ENCODE measurements at regions not wholly inside any gene's neighbourhood (a gene's known extent, or its start where the extent isn't known, plus 50 kb on each side); places are given as distances from the start of the nearest gene placed in this dataset.
"Not testable (repeated sequence)": the region's sequence is repeated elsewhere in the genome, so short reads cannot be mapped to it uniquely, and the experiment has no call there.

- intact Hi-C loops (cut with DNase I) = no loop called here
- Histone ChIP-seq H3K4me1 (no peaks in the 10 kb centered on the region), H3K36me3 (no peaks in the 10 kb centered on the region), H3K4me3 (no peak overlapping the region), H3K27ac (no peak overlapping the region), H3K27me3 (no peaks in the 10 kb centered on the region), H3K9me3 (no peaks in the 10 kb centered on the region)
- no peak for ATAC-seq
- no peak for DNase-seq
- TF ChIP-seq, protein P1, sequence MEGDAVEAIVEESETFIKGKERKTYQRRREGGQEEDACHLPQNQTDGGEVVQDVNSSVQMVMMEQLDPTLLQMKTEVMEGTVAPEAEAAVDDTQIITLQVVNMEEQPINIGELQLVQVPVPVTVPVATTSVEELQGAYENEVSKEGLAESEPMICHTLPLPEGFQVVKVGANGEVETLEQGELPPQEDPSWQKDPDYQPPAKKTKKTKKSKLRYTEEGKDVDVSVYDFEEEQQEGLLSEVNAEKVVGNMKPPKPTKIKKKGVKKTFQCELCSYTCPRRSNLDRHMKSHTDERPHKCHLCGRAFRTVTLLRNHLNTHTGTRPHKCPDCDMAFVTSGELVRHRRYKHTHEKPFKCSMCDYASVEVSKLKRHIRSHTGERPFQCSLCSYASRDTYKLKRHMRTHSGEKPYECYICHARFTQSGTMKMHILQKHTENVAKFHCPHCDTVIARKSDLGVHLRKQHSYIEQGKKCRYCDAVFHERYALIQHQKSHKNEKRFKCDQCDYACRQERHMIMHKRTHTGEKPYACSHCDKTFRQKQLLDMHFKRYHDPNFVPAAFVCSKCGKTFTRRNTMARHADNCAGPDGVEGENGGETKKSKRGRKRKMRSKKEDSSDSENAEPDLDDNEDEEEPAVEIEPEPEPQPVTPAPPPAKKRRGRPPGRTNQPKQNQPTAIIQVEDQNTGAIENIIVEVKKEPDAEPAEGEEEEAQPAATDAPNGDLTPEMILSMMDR (IDR thresholded peaks at IDR 0.05) = no peak
These were observed 458.5 kb downstream of the RBFOX1 start for GRCh38 chr16:7791028-7791590.

GRCh38 chr16:7775072-7775488, 442.4 kb downstream of the RBFOX1 start:
- Histone ChIP-seq H3K27ac (no peak overlapping the region), H3K4me3 (no peak overlapping the region), H3K27me3 (no peaks in the 10 kb centered on the region), H3K36me3 (no peaks in the 10 kb centered on the region), H3K4me1 (no peaks in the 10 kb centered on the region), H3K9me3 (no peaks in the 10 kb centered on the region)
- no peak for DNase-seq
- TF ChIP-seq, protein P1 (IDR thresholded peaks at IDR 0.05) = no peak
- intact Hi-C loops (cut with DNase I) = no loop called here
- no peak for ATAC-seq

- Histone ChIP-seq H3K36me3 (no peaks in the 10 kb centered on the region), H3K27ac (no peak overlapping the region), H3K4me1 (no peaks in the 10 kb centered on the region), H3K27me3 (no peaks in the 10 kb centered on the region), H3K9me3 (no peaks in the 10 kb centered on the region), H3K4me3 (no peak overlapping the region)
- DNase-seq (no peak), ATAC-seq (no peak)
- intact Hi-C loops (cut with DNase I) = no loop called here
- TF ChIP-seq, protein P1 (IDR thresholded peaks at IDR 0.05) = no peak
These were observed 440.1 kb downstream of the RBFOX1 start for GRCh38 chr16:7772722-7773121.

DNA sequence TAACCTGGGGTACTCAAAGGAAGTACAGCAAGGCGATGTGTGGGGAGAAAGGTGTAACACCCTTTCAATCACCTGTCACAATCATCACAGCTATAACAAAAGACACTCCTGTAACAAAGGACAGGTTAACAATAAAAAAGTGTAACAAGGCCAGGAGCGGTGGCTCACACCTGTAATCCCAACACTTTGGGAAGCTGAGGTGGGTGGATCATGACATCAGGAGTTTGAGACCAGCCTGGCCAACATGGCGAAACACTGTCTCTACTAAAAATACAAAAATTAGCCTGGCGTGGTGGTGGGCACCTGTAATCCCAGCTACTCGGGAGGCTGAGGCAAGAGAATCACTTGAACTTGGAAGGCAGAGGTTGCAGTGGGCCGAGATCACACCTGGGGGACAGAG, 436.4 kb downstream of the RBFOX1 start:
- ATAC-seq; H3K36me3 ChIP-seq; H3K4me1 ChIP-seq; H3K9me3 ChIP-seq; H3K27ac ChIP-seq; H3K27me3 ChIP-seq; H3K4me3 ChIP-seq; intact Hi-C loops (cut with DNase I); DNase-seq: not testable (repeated sequence)

DNA sequence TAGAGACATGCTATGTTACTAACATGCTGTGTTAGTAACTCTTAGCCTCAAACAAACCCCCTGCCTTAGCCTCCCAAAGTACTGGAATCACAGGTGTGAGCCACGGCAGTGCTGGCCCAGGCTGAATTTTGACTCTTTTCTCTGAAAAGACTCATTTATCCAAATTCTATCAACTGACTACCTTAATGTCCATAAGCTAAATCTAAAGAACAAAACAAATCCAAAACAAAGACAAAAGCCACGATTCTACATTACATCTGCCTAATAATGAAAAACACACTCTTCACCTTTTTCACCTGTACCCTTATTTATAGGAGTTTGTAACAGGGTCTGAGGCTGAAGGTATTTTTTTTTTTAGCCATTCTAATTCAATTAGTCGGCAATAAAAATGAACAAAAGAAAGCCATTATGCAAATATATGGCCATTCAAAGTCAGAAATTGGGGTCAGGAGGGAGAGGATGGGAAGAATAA, 432.5 kb downstream of the RBFOX1 start:
- Histone ChIP-seq H3K36me3 (no peaks in the 10 kb centered on the region), H3K9me3 (no peaks in the 10 kb centered on the region), H3K27me3 (no peaks in the 10 kb centered on the region), H3K27ac (no peak overlapping the region), H3K4me1 (no peaks in the 10 kb centered on the region), H3K4me3 (no peak overlapping the region)
- ATAC-seq = no peak
- DNase-seq = no peak
- intact Hi-C loops (cut with DNase I) = no loop called here
- TF ChIP-seq, protein P1 (IDR thresholded peaks at IDR 0.05) = no peak

DNA sequence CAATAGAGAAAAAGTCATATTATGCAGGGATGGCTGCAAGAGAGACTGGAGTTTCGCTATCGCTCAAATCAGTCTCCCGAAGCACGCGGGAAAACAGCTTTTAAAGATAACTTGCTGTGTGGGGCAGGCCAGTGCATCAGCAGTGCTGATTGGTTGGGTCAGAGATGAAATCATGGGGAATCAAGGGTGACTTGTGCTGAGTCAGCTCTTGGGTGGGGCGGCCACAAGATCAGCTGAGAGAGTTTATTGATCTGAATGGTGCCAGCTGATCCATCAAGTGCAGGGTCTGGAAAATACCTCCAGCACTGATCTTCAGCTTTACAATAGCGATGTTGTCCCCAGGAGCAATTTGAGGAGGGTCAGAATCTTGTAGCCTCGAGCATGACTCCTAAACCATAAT, 430.5 kb downstream of the RBFOX1 start:
- TF ChIP-seq, protein P1 (IDR thresholded peaks at IDR 0.05) = no peak
- intact Hi-C loops (cut with DNase I) = no loop called here
- no peaks in the 10 kb centered on the region for H3K27me3 ChIP-seq
- no peak overlapping the region for H3K27ac ChIP-seq
- H3K4me3 ChIP-seq = no peak overlapping the region
- no peaks in the 10 kb centered on the region for H3K9me3 ChIP-seq
- ATAC-seq (no peak), DNase-seq (no peak)
- H3K36me3 ChIP-seq = no peaks in the 10 kb centered on the region
- H3K4me1 ChIP-seq = no peaks in the 10 kb centered on the region

Data from upper lobe of right lung (tissue), 1 donor.